Effector memory CD4-positive, alpha-beta T cell (primary cell): ENCODE measurements at regions not wholly inside any gene's neighbourhood (a gene's known extent, or its start where the extent isn't known, plus 50 kb on each side); places are given as distances from the start of the nearest gene placed in this dataset.

Source experiments
- DNase-seq, 3 donors: peaks; one replicate each; pipeline ENCODE4 v3.0.0-alpha.2; 2020
- H3K27ac ChIP-seq: 2 replicates; pipeline ENCODE4 v1.7.0; 2013; ENCODE audit warnings: mild to moderate bottlenecking, low read length, moderate library complexity; ENCODE audit not compliant: insufficient read depth, poor library complexity, severe bottlenecking
- H3K27me3 ChIP-seq: replicated peaks from 2 replicates; pipeline ENCODE4 v1.7.0; 2013; ENCODE audit warnings: mild to moderate bottlenecking, low read length; ENCODE audit not compliant: insufficient read depth, control insufficient read depth, poor library complexity, severe bottlenecking
- H3K36me3 ChIP-seq: 2 replicates; pipeline ENCODE4 v1.7.0; 2013; ENCODE audit warnings: mild to moderate bottlenecking, low read length, moderate library complexity; ENCODE audit not compliant: control insufficient read depth, insufficient read depth
- H3K4me1 ChIP-seq: 2 replicates; pipeline ENCODE4 v1.7.0; 2013; ENCODE audit warnings: low read length, mild to moderate bottlenecking; ENCODE audit not compliant: control insufficient read depth, insufficient read depth, poor library complexity, severe bottlenecking
- H3K4me3 ChIP-seq: 2 replicates; pipeline ENCODE4 v1.7.0; 2013; ENCODE audit warnings: low read length, low read depth, mild to moderate bottlenecking; ENCODE audit not compliant: insufficient read depth, poor library complexity, severe bottlenecking
- H3K9me3 ChIP-seq: 2 replicates; pipeline ENCODE4 v1.7.0; 2013; ENCODE audit warnings: mild to moderate bottlenecking, low read length, moderate library complexity; ENCODE audit not compliant: control insufficient read depth

DNA sequence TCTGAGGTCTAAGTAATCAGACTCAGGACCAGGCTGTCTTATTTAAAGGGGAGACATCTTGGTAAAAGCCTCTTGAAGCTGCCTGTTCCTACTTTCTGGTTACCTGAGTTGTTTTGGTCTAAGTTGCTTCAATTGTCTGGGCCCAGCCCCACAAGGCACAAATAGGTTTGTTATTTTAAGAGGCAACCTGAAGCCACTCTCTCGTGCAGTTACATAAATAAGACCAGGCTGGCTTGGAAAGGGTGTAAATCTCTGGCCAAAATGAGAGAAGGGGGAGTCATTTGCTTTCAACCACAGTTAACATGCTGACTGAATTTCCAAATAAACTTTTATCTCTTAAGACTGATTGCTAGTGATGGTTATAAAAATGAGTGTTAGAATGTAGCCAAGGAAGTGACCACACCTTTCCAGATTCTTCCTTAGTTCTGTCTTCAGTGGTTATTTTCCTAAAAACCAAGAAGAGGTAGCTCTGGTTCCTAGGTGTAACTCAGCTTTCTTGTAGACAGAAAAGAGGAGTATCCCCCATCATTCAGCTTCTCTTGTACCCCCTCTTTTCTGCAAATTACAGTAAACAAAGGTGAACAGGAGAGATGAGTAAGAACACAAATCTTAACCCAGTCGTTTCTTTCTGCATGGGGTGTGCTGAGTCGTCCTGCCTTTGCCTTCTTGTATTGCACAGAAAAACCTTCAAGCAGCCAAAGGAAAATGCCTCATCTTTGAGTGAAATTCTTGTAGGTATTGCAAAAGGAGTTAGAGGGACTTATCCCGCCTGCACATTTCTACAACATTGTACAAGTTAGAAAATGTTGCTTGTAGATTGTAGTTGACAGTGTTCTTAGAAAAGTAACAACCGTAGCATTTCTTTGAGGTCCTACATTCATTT, 161.5 kb upstream of the NT5C1B start:
- Histone ChIP-seq H3K36me3 (no peaks in the 10 kb centered on the region), H3K27me3 (no peaks in the 10 kb centered on the region), H3K9me3 (no peaks in the 10 kb centered on the region), H3K4me1 (no peaks in the 10 kb centered on the region), H3K27ac (no peak overlapping the region), H3K4me3 (no peak overlapping the region)
- no peak for DNase-seq

DNA sequence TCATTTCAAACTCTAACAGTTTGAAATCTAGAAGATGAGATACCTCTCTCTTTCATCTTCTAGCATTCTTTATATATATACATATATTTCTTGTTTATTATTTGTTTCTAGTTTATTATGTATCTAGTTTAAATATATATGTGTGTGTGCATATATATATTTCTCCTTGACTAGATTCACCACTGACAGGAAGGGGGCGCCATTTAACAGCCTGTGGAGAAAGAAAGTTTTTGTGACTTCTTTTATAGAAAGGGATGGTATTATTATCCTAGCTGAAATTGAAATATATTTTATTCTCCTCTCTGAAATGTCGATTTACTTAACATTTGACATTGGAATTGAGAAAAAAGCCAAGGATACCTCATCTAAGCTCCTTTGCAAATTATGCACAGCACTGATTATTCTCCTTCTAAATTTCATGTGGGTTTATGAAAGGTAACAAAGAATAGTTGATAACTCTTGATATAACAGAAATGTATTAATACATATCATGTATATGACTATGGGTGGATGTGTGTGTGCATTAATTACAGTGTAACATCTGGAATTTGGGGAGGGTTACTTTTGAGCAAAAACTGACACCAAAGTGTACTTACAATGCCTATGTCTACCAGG, 160.7 kb upstream of the NT5C1B start:
- Histone ChIP-seq H3K27ac (no peak overlapping the region), H3K9me3 (no peaks in the 10 kb centered on the region), H3K4me3 (no peak overlapping the region), H3K36me3 (no peaks in the 10 kb centered on the region), H3K27me3 (no peaks in the 10 kb centered on the region), H3K4me1 (no peaks in the 10 kb centered on the region)
- DNase-seq = peak in 1 of 3 donors; percentile 4

DNA sequence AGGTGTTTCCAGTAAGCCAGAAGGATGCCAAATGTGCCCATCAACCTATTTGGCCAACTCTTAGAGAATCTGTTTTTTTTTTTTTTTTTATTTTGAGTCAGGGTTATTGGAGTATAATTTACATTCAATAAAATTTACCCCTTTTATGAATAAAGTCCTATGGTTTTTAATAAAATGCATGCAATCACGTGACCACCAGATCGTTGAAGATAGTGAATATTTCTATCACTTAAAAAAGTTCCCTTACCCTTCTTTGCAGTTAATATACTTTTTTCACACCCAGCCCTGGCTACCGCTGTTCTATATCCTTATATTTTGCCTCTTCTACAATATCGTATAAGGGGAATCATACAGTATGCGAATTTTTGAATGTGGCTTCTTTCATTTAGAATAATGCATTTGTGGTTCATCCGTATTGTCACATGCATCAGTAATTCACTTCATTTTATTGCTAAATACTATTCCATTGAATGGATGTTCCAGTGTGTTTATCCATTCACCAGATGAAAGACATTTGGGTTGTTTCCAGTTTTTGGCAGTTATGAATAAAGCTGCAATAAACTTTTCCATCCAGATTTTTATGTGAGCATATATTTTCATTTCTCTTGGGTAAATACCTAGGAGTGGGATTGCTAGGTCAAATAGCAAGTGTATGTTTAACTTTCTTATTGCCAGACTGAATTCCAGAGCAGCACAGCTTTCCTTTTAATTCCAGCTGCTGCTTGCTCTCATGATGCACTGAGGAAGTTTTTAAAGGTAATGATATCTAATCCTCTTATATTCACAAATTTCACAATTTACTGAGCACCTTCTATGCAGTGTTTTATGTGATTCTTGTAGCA, 156.3 kb upstream of the NT5C1B start:
- no peaks in the 10 kb centered on the region for H3K9me3 ChIP-seq
- no peaks in the 10 kb centered on the region for H3K27me3 ChIP-seq
- no peak for DNase-seq
- H3K36me3 ChIP-seq = no peaks in the 10 kb centered on the region
- no peak overlapping the region for H3K27ac ChIP-seq
- no peak overlapping the region for H3K4me3 ChIP-seq
- H3K4me1 ChIP-seq = no peaks in the 10 kb centered on the region

DNA sequence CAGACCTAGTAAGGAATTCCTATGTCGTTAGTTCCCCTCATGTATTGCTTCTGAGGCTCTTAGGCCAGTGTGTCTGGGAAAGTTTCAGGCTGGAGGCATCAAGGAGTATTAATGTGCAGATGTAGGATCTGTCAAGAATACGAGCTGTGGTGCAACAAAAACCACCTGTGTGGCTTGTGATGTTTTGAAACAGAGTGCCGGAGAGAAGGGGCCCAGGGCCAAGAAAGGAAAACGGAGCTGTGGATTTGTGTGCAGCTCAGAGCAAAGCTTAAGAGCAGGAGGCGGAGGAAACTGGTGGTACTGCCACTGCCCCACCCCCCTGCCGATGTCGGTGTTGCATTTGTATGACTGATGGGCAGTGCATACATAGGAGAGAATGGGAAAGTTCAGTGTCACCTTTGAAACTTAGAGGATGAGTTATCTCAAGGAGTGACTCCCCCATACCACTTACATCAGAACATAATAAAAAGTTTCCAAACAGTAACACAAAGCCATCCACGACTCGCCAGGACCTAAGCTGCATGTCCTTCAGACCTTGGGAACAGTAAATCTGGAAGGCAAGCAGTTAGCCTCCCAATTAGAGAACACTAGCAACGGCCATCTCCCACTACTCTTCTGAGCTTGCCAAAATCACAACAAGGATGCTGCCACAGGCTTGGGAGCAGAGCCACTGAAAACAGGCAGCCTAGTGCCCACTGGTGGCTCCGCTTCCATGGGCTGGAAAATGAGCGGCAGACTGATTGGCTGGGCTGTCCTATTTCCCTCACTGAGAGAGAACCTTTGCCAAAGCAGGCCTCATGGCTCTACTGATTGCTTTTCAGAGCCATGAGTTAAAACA, 152.7 kb upstream of the NT5C1B start:
- Histone ChIP-seq H3K27me3 (no peaks in the 10 kb centered on the region), H3K4me1 (no peaks in the 10 kb centered on the region), H3K36me3 (no peaks in the 10 kb centered on the region), H3K4me3 (no peak overlapping the region), H3K9me3 (no peaks in the 10 kb centered on the region), H3K27ac (no peak overlapping the region)
- no peak for DNase-seq

DNA sequence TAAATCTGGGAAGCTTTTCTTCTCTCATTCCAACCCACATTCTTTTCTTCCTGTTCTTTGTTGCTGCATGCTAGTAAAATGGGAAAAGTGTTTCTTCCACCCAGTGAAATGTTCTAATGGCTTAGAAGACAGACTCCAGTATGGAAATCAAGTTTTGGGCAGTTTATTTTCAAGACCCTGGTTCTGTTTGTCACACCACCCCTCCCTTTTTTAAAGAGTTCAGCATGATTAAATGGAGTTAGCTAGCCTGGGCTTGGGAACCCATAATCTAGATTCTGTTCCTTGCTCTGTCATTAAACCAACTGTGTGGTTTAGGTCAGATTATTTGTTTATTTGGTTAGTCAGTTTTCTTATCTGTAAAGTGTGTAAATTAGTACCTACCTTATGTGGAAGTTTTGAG, 151.8 kb upstream of the NT5C1B start:
- DNase-seq = no peak
- Histone ChIP-seq H3K4me3 (no peak overlapping the region), H3K36me3 (no peaks in the 10 kb centered on the region), H3K27me3 (no peaks in the 10 kb centered on the region), H3K9me3 (no peaks in the 10 kb centered on the region), H3K4me1 (no peaks in the 10 kb centered on the region), H3K27ac (no peak overlapping the region)

DNA sequence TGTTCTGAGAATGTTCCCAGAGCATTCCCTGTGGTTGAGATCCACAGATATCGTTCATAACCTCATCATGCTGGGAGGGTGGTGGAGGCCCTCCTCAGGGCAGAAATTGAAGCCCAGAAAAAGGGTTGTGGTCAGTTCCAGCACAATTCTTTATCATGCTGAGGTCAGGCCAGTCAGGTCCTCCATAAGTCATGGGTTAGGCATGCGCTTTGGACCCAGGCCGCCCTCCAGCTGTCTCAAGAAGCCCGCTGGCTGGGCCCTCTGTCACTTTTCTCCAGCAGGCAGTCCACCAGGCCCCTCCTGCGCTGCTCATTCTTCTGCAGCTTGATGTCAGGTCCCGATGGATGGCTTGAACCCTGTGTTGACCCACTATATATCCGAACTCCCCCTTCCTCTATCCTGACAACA, 151.1 kb upstream of the NT5C1B start:
- no peaks in the 10 kb centered on the region for H3K9me3 ChIP-seq
- no peaks in the 10 kb centered on the region for H3K4me1 ChIP-seq
- no peak overlapping the region for H3K27ac ChIP-seq
- DNase-seq = no peak
- no peaks in the 10 kb centered on the region for H3K36me3 ChIP-seq
- H3K4me3 ChIP-seq = no peak overlapping the region
- no peaks in the 10 kb centered on the region for H3K27me3 ChIP-seq

DNA sequence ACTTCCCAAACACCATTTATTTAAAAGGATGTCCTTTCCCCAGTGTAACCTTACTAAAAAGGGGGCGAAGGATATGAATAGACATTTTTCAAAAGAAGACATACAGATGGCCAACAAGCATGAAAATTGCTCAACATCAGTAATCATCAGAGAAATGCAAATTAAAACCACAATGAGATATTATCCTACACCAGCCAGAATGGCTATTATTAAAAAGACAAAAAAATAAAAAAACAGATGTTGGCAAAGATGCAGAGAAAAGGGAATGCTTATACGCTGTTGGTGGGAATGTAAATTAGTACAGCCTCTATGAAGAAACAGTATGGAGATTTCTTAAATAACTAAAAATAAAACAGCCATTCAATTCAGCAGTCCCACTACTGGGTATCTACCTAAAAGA, 142.3 kb upstream of the NT5C1B start:
- H3K27me3 ChIP-seq = no peaks in the 10 kb centered on the region
- H3K4me3 ChIP-seq = no peak overlapping the region
- H3K36me3 ChIP-seq = no peaks in the 10 kb centered on the region
- H3K9me3 ChIP-seq = no peaks in the 10 kb centered on the region
- no peak overlapping the region for H3K27ac ChIP-seq
- DNase-seq = no peak
- no peaks in the 10 kb centered on the region for H3K4me1 ChIP-seq

DNA sequence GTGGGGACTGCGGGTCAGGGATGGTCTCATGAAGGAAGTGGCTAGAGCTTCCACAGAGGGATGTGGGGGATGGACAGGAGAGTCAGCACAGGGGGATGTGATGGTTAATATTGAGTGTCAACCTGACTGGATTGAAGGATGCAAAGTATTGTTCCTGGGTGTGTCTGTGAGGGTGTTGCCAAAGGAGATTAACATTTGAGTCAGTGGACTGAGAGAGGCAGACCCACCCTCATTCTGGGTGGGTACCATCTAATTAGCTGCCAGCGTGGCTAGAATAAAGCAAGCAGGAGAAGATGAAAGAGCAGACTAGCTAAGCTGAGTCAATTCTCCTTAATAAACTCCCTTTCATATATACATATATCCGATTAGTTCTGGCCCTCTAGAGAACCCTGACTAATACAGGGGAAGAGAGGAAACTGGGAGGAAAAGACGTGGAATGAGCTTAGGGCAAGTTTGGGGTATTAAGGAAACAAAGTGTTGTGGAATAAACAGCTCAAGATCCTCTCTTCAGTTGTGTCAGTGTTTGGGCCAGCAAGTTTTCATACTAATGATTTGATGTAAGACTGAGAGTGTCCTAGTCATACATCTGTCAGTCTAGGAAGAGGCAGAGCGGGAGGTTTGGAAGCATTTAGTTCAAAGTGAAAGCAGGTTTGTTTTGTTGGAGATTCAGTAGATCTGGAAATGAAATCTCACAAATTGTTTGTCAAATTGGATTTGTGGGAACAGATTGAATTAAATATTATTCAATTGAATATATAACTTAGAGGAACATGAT, 135.2 kb upstream of the NT5C1B start:
- H3K4me1 ChIP-seq = no peaks in the 10 kb centered on the region
- no peaks in the 10 kb centered on the region for H3K27me3 ChIP-seq
- H3K4me3 ChIP-seq = no peak overlapping the region
- DNase-seq = no peak
- H3K9me3 ChIP-seq = no peaks in the 10 kb centered on the region
- no peak overlapping the region for H3K27ac ChIP-seq
- no peaks in the 10 kb centered on the region for H3K36me3 ChIP-seq

DNA sequence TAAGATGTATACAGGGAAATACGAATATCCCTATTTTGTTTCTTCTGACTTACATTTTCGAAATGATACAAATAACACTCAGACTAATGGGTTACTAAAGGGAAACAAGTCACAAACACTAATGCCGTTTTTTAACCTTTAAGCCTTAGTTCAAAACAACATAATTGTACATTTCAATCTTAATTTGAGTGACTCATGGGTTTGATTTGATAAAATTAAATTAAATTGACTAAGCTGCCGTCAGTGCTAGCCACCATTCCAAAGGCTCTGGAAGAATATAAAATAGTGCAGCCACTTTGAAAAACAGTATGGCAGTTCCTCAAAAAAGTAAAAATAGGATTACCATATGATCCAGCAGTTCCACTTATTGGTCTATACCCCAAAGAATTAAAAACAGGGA, 133.8 kb upstream of the NT5C1B start:
- Histone ChIP-seq H3K4me1 (no peaks in the 10 kb centered on the region), H3K9me3 (no peaks in the 10 kb centered on the region), H3K27me3 (no peaks in the 10 kb centered on the region)

More for the DNA sequence above, 133.8 kb upstream of the NT5C1B start:
- DNase-seq = no peak
- H3K4me3 ChIP-seq = no peak overlapping the region
- H3K36me3 ChIP-seq = no peaks in the 10 kb centered on the region
- H3K27ac ChIP-seq = no peak overlapping the region
